NOMO-1 (cell line): ENCODE measurements at regions not wholly inside any gene's neighbourhood (a gene's known extent, or its start where the extent isn't known, plus 50 kb on each side); places are given as distances from the start of the nearest gene placed in this dataset.
"Not testable (repeated sequence)": the region's sequence is repeated elsewhere in the genome, so short reads cannot be mapped to it uniquely, and the experiment has no call there.

Source experiments
- DNase-seq, 2 experiments: peaks; one replicate each; lab custom pipeline; 2025; ENCODE audit not compliant: unreplicated experiment in 2 of 2; lab: John Stamatoyannopoulos, UW

DNA sequence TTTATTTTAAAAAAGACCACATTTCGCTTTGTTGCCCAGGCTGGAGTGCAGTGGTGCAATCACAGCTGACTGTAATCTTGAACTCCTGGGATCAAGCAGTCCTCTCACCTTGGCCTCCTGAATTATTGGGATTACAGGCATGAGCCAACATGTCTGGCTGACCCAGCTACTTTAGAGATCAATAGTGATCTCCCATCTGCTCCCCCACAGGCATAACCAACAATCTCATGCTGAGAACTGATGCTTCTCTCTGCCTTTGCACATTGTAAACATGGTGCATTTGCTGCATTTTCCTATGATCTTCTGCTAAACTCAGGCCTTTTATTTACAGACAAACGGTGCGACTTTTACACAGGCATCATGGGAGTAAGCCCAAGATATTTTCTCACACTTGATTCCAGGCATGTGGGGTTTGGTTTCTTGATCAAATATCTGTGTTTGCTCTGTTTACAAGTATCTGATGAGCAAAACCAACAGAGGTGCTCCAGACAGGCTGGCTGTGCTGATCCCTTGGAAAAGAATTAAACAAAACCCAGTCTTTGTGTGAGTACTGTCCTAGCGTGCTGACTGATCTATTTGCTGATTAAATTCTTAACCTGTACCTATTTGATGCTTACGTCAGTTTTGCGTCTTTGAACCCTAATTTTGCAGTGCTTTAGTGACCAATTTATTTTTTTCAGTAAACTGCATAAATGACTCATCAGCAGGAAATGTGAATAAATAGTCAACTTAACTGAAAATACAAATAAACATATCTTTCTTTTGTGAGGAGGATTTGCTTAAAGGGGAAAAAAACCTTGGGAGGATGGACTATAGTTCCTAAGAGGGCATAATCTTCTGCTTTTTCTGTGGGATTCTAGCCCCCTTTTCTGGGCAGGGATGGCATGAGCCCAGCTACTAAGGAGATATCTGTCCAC is 191.7 kb upstream of the NR3C1 start:
- no peak for DNase-seq

DNA sequence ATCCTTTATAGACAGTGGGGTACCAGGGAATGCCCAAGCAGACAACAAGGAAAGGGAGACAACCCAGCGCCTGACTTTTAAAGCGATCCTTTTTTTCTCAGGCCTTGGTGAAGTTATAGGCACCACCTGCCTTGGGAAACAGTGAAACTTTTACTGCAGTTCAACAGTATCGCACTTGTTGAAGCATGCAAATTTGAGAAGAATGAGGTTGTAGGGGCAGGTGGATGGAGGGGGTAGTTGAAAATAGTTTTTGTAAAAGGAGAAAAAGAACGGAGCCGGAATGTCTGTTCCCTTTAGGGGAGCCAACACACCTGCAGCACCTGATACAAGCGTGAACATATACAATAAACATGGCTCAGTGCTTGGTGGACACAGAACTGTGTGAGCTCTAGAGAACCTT is 190.2 kb upstream of the NR3C1 start:
- DNase-seq, result no peak

DNA sequence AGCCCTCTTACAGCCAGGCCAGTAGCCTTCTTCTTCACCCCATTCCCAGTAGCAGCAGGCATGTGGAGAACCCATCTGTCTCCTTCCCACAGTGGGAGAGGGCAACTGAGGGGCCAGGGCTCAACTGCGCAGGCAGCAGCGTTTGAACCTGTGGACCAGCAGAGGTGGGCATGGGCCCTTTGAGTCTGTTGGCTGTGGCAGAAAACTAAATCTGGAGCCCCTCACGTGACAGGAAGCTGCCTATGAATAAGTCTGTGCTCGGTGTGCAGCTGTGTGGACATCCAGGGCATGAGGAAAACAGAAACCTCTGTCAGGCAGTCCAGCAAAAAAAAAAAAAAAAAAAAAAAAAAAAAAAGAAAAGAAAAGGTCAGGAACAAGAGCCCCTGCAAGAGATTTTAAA is 189.2 kb upstream of the NR3C1 start:
- DNase-seq, result peak; percentile 39 to 54

DNA sequence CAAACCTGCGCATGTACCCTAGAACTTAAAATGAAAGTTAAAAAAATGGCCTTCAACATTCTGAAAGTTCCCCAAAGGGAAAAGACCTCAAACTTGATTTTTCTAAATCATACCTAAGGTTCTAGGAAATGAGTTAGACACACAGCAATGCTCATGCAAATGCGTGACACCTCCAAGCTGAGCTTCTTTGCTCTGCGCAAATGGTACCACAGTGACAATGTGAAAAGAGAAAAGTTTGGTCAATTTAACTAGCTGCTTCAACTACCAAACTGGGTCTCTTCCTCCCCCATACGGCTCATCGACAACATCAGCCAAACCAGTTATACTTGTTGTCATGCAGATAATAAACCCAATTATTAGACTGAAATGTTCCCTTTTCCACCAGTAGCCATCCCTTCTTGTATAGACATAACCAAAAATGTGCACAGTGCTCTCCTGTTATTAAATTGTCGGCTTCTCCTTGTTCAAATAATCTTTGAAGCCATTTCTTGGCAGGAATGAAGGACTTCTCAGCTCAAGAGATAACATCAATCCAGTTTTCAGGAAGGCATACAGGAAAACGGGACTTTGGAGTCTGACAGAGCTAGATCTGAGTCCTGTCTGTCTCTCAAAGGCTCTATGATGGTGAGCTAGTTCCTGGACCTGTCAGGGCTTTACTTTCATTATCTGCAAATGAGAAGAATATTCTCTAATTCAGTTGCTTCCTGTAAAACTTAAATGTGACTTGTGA is 185.6 kb upstream of the NR3C1 start:
- no peak for DNase-seq

DNA sequence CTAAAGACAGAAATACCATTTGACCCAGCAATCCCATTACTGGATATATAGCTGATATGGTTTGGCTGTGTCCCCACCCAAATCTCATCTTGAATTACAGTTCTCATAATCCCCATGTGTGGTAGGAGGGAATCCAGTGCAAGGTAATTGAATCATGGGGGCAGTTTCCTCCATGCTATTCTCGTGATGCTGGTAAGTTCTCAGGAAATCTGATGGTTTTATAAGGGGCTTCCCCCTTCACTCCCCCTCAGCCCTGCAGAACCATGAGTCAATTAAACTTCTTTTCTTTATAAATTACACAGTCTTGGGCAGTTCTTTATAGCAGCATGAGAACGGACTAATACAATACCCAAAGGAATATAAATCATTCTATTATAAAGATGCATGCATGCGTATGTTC is 184.6 kb upstream of the NR3C1 start:
- DNase-seq, result not testable (repeated sequence)

DNA sequence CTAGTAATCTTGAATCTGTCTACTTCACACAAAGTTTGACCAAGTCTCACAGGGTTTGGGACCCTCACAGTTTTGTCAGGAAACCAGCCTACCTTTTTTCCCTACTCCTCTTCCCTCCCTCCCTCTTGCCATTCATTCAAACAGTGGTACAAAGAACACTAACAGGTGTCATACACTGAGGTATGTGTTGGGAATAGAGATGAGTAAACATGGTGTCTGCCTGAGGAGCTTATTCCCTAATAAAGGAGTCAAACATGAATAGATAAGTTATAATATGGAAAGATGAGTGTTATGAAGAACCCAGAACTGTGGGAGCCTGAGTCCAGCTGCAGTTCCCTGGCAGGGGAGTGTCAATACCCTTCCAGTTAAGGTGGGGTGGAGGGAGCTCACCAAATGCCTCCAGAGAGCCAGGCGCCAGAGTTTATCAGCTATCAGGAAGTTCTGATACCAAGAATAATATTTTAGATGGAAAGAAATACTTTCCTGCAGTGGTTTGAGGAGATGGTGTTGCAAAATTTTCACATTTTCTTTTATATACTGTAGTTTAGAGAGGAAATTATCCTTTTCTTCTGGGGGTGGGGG is 183.4 kb upstream of the NR3C1 start:
- DNase-seq, result no peak

DNA sequence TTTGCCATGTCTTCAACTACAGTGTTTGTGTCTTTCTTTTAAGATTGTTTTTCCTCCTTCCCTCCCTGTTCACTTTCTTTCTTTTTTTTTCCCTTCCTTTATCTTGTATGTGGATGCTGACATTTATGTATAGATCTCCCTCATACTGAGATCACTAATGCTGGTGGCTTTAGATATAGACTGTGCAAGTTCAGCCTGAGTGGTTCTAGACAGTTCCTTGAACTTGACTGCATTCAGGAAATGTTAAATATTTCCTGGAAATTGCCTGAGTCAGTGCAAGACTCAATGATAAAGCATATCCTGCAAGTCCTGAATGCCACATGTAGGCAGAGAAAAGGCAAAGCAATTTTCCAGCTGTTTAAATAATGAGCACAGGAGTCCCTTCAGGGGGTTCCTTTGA is 182.5 kb upstream of the NR3C1 start:
- no peak for DNase-seq

DNA sequence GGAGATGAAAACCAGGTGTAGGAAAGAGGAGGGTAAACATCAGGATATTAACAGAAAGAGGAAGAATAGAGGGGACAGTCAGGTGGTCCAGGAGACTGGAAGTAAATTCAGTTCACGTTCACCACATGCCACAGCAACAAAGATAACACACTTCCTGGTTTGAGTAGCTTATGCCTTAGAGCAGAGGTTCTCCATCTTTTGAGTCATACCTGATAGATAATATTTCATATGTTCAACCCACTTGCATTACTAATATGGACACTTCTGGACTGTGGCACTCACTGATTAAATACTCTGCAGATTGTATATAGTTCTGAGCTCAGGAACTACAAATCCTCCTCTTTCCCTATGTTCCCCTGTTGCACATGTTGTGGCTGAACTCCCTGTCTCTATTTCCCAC is 179.9 kb upstream of the NR3C1 start:
- peak in 1 of 2 experiments; percentile 36 for DNase-seq

DNA sequence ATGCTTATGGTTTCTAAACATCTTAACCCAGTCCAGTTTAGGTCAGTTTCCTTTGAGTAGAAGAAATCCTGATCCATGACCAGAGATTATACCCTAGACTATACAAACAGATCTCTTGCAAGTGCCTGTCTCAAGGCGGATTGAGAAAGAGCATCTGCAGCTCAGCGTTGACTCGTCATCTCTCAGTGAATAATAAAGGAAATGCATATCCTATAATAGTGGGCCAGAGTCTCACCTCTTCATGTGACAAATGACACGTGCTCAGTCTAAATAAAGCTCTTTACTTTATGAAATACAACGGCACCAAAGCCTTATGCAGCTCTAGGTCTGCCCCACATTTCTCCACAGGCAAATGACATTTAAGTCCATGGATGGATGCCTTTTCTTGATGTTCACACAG is 179.4 kb upstream of the NR3C1 start:
- peak in 1 of 2 experiments; percentile 74 for DNase-seq

DNA sequence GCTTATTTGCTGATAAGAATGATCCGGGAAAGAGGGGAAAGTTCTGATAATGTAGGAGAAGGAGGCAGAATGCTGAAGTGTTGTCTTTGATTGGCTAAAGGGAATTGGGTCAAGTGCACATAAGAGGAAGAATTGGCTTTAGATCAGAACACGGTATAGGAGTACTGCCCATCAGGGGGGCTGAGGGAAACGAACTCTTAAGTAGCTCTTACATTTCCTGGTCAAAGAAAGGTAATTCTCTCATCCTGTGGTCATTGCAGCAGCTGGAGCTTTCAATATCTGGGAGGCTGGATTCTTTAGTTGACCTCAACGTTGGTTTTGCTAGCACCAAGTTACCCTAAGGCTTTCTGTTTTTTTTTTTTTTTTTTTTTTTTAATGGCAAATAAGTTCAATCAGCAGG is 178.7 kb upstream of the NR3C1 start:
- DNase-seq, result no peak

DNA sequence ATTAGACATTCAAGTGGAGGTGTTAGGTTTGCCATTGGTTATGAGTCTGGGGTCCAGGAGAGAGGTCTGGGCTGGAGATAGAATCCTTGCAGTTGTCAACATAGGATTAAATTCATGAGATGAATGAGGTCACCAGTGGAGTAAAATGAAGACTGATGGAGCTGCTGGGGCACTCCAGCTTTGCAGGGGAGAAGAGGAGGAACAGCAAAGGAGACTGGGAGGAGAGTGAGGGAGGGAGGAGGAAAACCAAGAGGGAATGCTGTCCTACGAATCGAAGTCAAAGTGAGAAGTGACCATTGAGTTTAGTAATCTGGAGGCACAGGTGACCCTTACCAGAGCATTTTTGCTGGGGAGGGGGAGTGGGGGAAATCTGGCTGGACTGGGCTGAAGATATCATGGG is 178.2 kb upstream of the NR3C1 start:
- no peak for DNase-seq

DNA sequence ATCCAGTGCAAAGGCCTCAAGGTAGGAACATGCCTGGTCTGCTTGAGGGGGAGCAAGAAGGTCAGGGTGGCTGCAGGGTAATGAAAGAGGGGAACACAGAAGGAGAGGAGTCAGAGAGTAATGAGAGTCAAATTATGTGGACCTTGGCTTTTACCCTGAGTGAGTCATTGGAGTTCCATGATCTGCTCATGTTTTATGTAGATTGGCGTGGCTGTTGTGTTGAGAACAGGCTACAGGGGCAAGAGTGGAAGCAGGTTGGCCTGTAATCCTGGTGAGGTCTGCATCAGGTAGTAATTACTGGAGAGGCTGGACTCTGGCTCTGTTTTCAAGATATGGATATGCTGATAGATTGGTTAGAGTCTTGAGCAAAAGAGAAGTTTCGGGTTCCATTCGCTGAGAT is 177.7 kb upstream of the NR3C1 start:
- DNase-seq, result no peak

DNA sequence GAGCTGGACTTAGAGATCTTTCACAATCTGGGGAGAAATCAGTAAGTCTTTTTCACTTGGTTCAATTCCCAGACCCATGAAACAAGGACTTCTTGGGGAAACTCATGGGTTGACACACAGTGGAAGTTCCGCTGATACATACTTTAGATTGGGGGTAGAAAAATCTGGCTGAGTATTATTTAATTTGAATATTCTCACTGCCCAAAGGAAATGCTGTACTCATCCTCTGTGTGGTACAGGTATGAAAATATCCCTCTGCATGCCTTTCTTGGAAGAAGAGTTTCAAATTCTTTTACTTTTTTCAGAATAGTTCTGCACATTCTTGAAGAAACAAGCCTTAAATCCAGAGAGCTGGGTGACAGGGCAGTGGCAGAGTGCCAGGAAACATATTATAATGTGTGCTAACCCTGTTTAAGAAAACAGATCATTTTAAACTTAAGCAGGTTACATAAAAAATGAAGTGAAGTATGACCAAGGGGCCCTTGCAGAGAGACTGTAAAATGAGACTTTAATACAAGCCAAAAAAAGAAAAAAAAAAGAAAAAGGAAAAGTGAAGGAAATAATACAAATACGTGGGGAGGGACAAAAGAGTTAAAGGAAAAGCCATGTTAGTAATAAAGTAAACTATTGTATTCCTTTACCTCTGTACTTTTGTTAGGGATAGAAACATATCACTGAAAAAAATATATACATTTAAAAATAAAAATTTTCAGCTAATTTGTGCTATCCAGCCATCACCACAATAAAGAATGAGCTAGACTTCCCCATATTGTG is 173.4 kb upstream of the NR3C1 start:
- DNase-seq, result no peak

DNA sequence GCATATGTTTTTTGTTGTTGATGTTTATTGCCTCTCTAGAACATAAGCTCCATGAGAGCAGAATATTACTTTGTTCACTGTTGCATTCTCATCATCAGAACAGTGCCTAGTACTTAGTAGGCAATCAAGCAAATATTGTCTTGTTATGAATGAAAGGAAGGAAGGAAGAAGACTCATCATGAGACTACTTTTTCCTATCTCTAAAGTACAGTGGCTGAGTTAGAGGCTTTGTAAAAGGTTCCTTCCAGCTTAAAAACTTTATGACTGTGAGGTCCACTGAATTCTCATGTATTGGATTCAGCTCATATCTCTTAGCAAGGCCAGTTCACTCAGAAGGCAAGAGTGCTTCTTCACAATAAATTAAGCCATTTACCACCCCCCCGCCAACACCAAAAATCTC is 171.8 kb upstream of the NR3C1 start:
- no peak for DNase-seq

DNA sequence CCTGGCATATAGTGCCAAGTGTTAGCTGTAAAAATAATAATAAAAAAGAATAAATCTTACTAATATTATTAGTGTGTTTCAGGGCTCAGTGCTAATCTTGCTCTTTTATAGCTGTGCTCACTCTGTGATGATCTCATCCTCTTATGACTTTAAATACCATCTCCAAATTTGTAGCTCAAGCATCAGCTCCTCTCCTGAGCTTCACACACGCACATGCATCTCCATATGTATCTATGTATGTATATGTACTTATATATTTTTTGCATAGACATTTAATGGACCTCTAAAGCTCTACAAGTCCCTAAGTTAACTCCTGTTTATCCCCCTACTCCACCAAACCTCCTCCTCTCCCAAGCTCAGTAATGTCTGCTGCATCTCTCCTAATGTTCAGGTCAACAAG is 170.8 kb upstream of the NR3C1 start:
- no peak for DNase-seq

DNA sequence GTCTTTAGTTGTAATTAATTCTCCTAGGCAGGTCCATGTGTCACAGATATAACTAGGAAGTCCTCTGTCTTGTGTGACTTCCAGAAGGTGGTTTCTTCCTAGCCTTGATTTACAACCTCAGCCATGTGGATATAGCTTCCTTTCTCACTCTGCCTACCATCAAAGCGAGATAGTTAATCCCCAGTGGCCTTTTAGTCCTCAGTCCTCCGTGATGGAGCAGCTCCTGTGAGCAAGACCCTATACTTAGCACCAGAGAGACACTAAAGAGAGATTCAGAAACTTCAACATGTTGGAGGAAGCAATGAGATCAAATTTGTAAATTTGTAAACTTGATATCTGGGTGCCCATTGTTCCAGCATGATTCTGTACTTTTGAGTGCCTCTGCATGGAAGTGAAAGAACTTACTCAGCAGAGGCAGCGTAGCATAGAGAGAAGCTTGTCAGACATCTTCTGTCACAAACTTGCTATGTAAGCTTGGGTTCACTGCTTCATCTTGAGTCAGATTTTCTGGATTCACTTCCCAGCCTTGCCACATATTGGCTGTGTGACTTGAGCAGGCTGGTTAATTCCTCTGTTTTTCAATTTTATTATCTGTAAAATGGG is 170.2 kb upstream of the NR3C1 start:
- peak in 1 of 2 experiments; percentile 23 for DNase-seq

DNA sequence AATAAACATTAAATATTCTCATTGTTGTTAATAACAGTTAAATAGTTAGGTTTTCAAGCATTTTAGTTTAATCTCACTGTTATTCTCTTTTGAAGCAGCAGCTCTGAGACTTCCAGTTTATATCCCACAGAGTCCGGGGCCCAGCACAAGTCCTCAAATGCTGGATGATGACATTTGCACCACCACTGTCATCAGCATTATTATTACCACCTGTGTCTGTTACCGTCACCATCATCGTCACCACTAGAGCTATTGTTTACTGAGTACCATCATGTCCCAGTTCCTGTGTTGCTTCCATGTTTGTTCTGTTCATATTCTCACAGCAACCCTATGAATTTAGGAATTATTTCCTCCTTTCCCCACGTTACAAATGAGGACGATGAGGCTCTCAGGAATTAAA is 169.2 kb upstream of the NR3C1 start:
- DNase-seq, result no peak

DNA sequence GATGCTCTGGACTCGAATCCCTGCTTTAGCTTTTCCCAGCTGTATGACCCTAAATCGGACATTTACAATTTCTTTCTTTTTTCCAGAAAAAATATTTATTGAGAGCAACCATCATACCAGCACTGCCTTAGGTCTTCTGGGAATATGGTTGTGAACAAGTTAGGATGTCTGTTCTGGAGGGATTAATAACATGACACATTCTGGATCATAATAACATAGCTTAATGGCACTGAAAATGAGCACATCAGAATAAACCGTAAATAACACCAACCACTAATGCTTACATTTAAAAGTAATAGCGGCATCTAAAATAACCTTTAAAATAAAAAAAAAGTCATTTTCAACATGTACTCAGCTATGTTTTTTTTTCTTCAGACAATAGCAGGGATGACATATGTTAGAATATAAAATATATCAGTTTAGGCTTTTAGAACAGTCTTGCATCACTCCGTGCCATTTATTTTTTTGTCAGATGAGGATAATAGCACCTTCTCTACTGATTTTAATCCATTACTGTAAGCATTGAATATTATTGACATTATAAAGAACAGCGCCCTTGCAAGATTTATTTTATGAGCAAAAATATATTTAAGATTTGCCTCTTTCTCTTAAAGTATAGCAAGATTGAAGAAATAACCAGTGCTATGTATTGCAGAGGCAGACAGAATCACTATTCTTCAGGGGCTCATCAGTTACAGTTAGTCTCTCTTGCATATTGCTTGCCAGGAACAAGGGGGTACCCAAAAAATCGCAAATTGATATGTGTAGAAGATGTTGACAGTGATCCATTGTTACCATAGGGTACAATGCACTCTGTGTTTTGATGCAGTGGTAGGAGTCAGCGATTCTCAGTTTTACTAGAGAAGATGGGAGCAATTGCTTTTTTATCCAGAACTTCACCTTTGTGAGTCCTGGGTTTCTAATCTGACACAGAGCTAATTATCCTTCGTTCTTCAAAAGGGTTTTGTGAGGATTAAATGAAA is 168.4 kb upstream of the NR3C1 start:
- DNase-seq, result no peak

DNA sequence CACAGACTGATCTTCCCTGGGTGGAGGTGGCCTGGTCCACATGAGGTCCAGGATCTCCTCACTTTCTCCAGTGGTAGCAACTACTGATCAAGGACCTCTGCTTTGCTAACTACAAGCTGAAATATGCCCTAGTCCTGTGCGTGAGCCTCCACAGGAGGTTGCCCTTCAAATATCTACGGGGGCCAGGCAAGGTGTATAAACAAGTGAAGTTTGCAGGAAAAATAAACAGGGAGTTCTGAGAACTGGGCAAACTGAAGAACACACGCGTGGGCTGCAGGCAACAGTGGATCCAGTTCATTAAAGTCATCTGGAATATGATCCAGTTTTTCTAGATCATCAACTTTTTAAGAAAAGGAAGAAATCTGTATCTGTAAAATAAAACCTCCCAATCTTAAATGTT is 167.5 kb upstream of the NR3C1 start:
- DNase-seq, result no peak
